ENCODE measurements at regions not wholly inside any gene's neighbourhood (a gene's known extent, or its start where the extent isn't known, plus 50 kb on each side); places are given as distances from the start of the nearest gene placed in this dataset.

- DNase-seq (ENCODE audit: low read depth, low spot score) (no peak), FAIRE-seq (no peak)
- Histone ChIP-seq H3K4me2 (ENCODE audit: control insufficient read depth, extremely low read depth, insufficient read depth, low read depth, low read length) (no peak overlapping the region), H2AFZ (ENCODE audit: control insufficient read depth, low read length) (no peak overlapping the region), H3K4me3 (ENCODE audit: control insufficient read depth in 2 of 3, extremely low read depth in 1 of 3, insufficient read depth in 2 of 3, low read depth in 1 of 3, low read length in 3 of 3) (no peak overlapping the region), H4K20me1 (ENCODE audit: control insufficient read depth, extremely low read depth, insufficient read depth, low read length) (no peaks in the 10 kb centered on the region), H3K79me2 (ENCODE audit: control insufficient read depth, insufficient read depth, low read length) (no peaks in the 10 kb centered on the region), H3K27me3 (ENCODE audit: control insufficient read depth, extremely low read depth, insufficient read depth, low read length) (no peaks in the 10 kb centered on the region), H3K9me3 (ENCODE audit: control insufficient read depth, low read depth, low read length) (no peaks in the 10 kb centered on the region), H3K27ac (ENCODE audit: control insufficient read depth, insufficient read depth, low read length) (no peak overlapping the region), H3K9me1 (ENCODE audit: control insufficient read depth, extremely low read depth, insufficient read depth, low read length) (no peaks in the 10 kb centered on the region), H3K4me1 (ENCODE audit: control insufficient read depth, extremely low read depth, insufficient read depth, low read length) (no peaks in the 10 kb centered on the region), H3K36me3 (ENCODE audit: control insufficient read depth in 2 of 2, extremely low read depth in 1 of 2, insufficient read depth in 2 of 2, low read length in 2 of 2) (no peaks in the 10 kb centered on the region), H3K9ac (ENCODE audit: control insufficient read depth, extremely low read depth, insufficient read depth, low read length) (no peak overlapping the region)
- TF ChIP-seq EZH2 (IDR thresholded peaks at IDR 0.05; ENCODE audit: low read length) (no peak), CTCF (optimal IDR thresholded peaks at IDR 0.05 in 1 of 3, IDR thresholded peaks at IDR 0.05 in 1 of 3, conservative IDR thresholded peaks at IDR 0.05 in 1 of 3; ENCODE audit: extremely low read depth in 1 of 3, insufficient read depth in 2 of 3, low read length in 3 of 3) (no peak)
- dilution Hi-C loops (cut with MboI; ENCODE audit: extremely low pct_ligation_motif_present, low sequenced_read_pairs), result no loop called here
Measured at GRCh38 chr9:30058463-30058862, 2326.0 kb upstream of the ACO1 start.

GRCh38 chr9:30060976-30061375 is 2323.5 kb upstream of the ACO1 start:
- Histone ChIP-seq H3K9me3 (ENCODE audit: control insufficient read depth, low read depth, low read length) (no peaks in the 10 kb centered on the region), H3K36me3 (ENCODE audit: control insufficient read depth in 2 of 2, extremely low read depth in 1 of 2, insufficient read depth in 2 of 2, low read length in 2 of 2) (no peaks in the 10 kb centered on the region), H3K27me3 (ENCODE audit: control insufficient read depth, extremely low read depth, insufficient read depth, low read length) (no peaks in the 10 kb centered on the region), H4K20me1 (ENCODE audit: control insufficient read depth, extremely low read depth, insufficient read depth, low read length) (no peaks in the 10 kb centered on the region), H3K79me2 (ENCODE audit: control insufficient read depth, insufficient read depth, low read length) (no peaks in the 10 kb centered on the region), H3K4me3 (ENCODE audit: control insufficient read depth in 2 of 3, extremely low read depth in 1 of 3, insufficient read depth in 2 of 3, low read depth in 1 of 3, low read length in 3 of 3) (no peak overlapping the region), H3K27ac (ENCODE audit: control insufficient read depth, insufficient read depth, low read length) (no peak overlapping the region), H3K9me1 (ENCODE audit: control insufficient read depth, extremely low read depth, insufficient read depth, low read length) (no peaks in the 10 kb centered on the region), H2AFZ (ENCODE audit: control insufficient read depth, low read length) (no peak overlapping the region), H3K4me1 (ENCODE audit: control insufficient read depth, extremely low read depth, insufficient read depth, low read length) (no peaks in the 10 kb centered on the region), H3K4me2 (ENCODE audit: control insufficient read depth, extremely low read depth, insufficient read depth, low read depth, low read length) (no peak overlapping the region), H3K9ac (ENCODE audit: control insufficient read depth, extremely low read depth, insufficient read depth, low read length) (no peak overlapping the region)
- FAIRE-seq, result no peak
- no peak for DNase-seq (ENCODE audit: low read depth, low spot score)
- TF ChIP-seq EZH2 (IDR thresholded peaks at IDR 0.05; ENCODE audit: low read length) (no peak), CTCF (optimal IDR thresholded peaks at IDR 0.05 in 1 of 3, IDR thresholded peaks at IDR 0.05 in 1 of 3, conservative IDR thresholded peaks at IDR 0.05 in 1 of 3; ENCODE audit: extremely low read depth in 1 of 3, insufficient read depth in 2 of 3, low read length in 3 of 3) (no peak)
- dilution Hi-C loops (cut with MboI; ENCODE audit: extremely low pct_ligation_motif_present, low sequenced_read_pairs), result no loop called here

Data from keratinocyte (primary cell).